GM10266 (cell line): ENCODE measurements at regions not wholly inside any gene's neighbourhood (a gene's known extent, or its start where the extent isn't known, plus 50 kb on each side); places are given as distances from the start of the nearest gene placed in this dataset.
"Not testable (repeated sequence)": the region's sequence is repeated elsewhere in the genome, so short reads cannot be mapped to it uniquely, and the experiment has no call there.

Experiments
- DNase-seq: peaks from one replicate; pipeline ENCODE4 v3.0.0; 2012; ENCODE audit errors: extremely low spot score
- CTCF ChIP-seq: IDR thresholded peaks from 2 replicates; pipeline ENCODE4 v1.5.1; 2012; ENCODE audit warnings: mild to moderate bottlenecking, low read depth; ENCODE audit not compliant: control insufficient read depth, insufficient read depth; ENCODE audit errors: missing control alignments

- DNase-seq: no peak
Measured at GRCh38 chr2:16394072-16394985, 271.3 kb downstream of the CYRIA start.

GRCh38 chr2:16393500-16394071 is 272.0 kb downstream of the CYRIA start:
- DNase-seq: no peak

More at GRCh38 chr2:16394072-16394985, 271.3 kb downstream of the CYRIA start:
- TF ChIP-seq CTCF: no peak

GRCh38 chr2:16392647-16393499 is 272.8 kb downstream of the CYRIA start:
- no peak for DNase-seq
- TF ChIP-seq CTCF: no peak

More at GRCh38 chr2:16393500-16394071, 272.0 kb downstream of the CYRIA start:
- no peak for TF ChIP-seq CTCF

- TF ChIP-seq CTCF: no peak
- DNase-seq: no peak
Measured at GRCh38 chr2:16391986-16392385, 273.6 kb downstream of the CYRIA start.

GRCh38 chr2:16390561-16390960 is 275.1 kb downstream of the CYRIA start:
- DNase-seq: no peak
- TF ChIP-seq CTCF: no peak

GRCh38 chr2:16389611-16390010 is 276.0 kb downstream of the CYRIA start:
- no peak for DNase-seq
- TF ChIP-seq CTCF: no peak

- DNase-seq: not testable (repeated sequence)
Measured at GRCh38 chr2:16388199-16388830, 277.3 kb downstream of the CYRIA start.
